ENCODE measurements at regions not wholly inside any gene's neighbourhood (a gene's known extent, or its start where the extent isn't known, plus 50 kb on each side); places are given as distances from the start of the nearest gene placed in this dataset.

DNA sequence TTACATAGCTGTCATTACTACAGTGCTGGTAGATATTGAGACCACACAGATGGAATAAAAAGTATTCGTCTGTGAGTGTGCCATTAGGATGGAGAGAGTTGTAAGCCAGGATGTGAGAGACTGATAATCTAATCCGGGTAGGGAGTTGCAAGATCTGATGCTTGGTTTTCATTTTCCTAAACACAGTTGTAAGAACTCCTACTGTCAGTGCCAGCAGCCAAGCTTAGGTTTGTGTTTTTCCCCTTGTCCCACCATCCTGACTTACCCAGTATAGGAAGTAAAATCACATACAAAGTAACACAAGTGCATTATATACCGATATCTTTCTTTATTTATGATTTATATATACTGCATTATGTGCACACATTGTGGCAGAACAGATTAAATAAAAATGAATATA is 726.4 kb upstream of the PCDH20 start:
- in situ Hi-C loops (cut with HindIII; ENCODE audit: low sequenced_read_pairs): loop anchor here (10.0 kb wide), 1 partner anchor 47 kb away; no protein-coding TSS in a partner anchor
- no peak for DNase-seq (ENCODE audit: low read depth)
- no peak overlapping the region for H3K4me3 ChIP-seq (ENCODE audit: low read depth, low read length)
- TF ChIP-seq CTCF (IDR thresholded peaks at IDR 0.05; ENCODE audit: low read depth, low read length, missing control alignments): no peak

DNA sequence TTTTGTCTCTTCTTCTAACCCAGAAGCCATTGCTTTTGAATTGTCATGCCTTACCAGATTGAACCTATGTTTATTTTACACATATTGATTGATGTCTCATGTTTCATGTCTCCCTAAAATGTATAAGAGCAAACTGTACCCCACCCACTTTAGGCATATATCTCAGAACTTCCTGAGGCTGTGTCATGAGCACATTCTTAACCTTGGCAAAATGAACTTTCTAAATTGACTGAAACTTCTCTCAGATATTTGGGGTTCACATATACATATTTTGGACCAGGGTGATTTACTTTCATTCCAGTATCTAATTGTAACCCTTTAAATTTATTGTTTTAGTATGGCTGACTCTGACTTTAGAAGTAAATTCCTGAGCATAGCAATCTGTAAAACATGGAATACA is 723.9 kb upstream of the PCDH20 start:
- in situ Hi-C loops (cut with HindIII; ENCODE audit: low sequenced_read_pairs): no loop called here

DNA sequence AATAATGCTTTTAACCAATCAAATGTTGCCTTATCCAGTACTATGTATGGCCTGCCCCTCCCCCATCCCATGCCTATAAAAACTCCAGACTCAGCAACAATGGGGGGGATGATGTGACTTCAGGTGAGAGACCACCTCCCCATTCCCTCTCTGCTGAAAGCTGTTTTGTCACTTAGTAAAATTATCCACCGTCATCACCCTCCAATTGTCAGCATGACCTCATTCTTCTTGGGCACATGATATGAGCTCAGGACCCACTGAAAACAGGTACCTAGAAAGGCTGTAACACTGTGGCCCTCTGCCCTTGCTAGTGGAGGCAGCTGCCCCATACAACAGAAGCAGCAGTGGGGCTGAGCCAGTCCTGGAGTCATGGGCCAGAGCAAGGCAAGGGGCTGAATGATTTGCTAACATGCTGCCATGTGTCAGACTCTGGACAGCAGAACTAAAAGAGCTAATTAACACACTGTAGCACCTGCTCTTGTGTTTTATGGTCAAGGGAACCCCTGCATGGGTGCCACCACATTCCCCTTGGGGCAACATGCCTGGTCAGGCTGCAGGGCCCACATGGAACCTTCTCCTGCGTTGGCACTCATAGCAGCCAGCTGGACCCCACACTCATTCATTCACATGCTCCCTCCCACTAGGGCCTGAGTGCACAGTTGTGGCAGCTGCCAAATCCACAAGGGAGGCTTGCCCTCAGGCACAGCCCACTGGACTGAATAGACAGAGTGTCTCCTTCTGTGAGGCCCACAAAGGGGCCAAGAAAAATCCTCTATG is 722.2 kb upstream of the PCDH20 start:
- DNase-seq (ENCODE audit: low read depth): no peak
- no peak overlapping the region for H3K4me3 ChIP-seq (ENCODE audit: low read depth, low read length)
- no peak for TF ChIP-seq CTCF (IDR thresholded peaks at IDR 0.05; ENCODE audit: low read depth, low read length, missing control alignments)
- in situ Hi-C loops (cut with HindIII; ENCODE audit: low sequenced_read_pairs): no loop called here

More for the DNA sequence above, 723.9 kb upstream of the PCDH20 start:
- DNase-seq (ENCODE audit: low read depth): no peak
- TF ChIP-seq CTCF (IDR thresholded peaks at IDR 0.05; ENCODE audit: low read depth, low read length, missing control alignments): no peak
- no peak overlapping the region for H3K4me3 ChIP-seq (ENCODE audit: low read depth, low read length)

DNA sequence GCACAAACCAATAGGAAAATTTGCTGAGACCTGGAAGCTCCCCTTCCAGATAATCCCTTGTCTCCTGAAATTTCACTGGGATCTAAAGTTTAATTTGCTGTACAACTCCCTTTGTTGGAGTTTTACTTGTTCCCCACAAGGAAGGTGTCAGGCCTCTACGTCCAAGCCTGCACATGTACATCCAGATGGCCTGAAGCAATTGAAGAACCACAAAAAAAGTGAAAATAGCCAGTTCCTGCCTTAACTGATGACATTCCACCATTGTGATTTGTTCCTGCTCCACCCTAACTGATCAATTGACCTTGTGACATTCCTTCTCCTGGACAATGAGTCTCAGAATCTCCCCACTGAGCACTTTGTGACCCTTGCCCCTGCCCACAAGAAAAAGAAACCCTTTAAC is 716.0 kb upstream of the PCDH20 start:
- no peak for TF ChIP-seq CTCF (IDR thresholded peaks at IDR 0.05; ENCODE audit: low read depth, low read length, missing control alignments)
- no peak overlapping the region for H3K4me3 ChIP-seq (ENCODE audit: low read depth, low read length)
- no peak for DNase-seq (ENCODE audit: low read depth)
- in situ Hi-C loops (cut with HindIII; ENCODE audit: low sequenced_read_pairs): no loop called here

- TF ChIP-seq CTCF (IDR thresholded peaks at IDR 0.05; ENCODE audit: low read depth, low read length, missing control alignments): no peak
- no peak overlapping the region for H3K4me3 ChIP-seq (ENCODE audit: low read depth, low read length)
- DNase-seq (ENCODE audit: low read depth): no peak
- in situ Hi-C loops (cut with HindIII; ENCODE audit: low sequenced_read_pairs): no loop called here
These were observed 714.7 kb upstream of the PCDH20 start for GRCh38 chr13:62130062-62130970.

- in situ Hi-C loops (cut with HindIII; ENCODE audit: low sequenced_read_pairs): no loop called here
- TF ChIP-seq CTCF (IDR thresholded peaks at IDR 0.05; ENCODE audit: low read depth, low read length, missing control alignments): no peak
- no peak for DNase-seq (ENCODE audit: low read depth)
- H3K4me3 ChIP-seq (ENCODE audit: low read depth, low read length): no peak overlapping the region
These were observed 713.4 kb upstream of the PCDH20 start for GRCh38 chr13:62129000-62129551.
